Effector memory CD4-positive, alpha-beta T cell (primary cell): ENCODE measurements at regions not wholly inside any gene's neighbourhood (a gene's known extent, or its start where the extent isn't known, plus 50 kb on each side); places are given as distances from the start of the nearest gene placed in this dataset.

Experiments used
- DNase-seq, 3 donors: peaks; one replicate each; pipeline ENCODE4 v3.0.0-alpha.2; 2020
- H3K27ac ChIP-seq: 2 replicates; pipeline ENCODE4 v1.7.0; 2013; ENCODE audit warnings: mild to moderate bottlenecking, low read length, moderate library complexity; ENCODE audit not compliant: insufficient read depth, poor library complexity, severe bottlenecking
- H3K27me3 ChIP-seq: replicated peaks from 2 replicates; pipeline ENCODE4 v1.7.0; 2013; ENCODE audit warnings: mild to moderate bottlenecking, low read length; ENCODE audit not compliant: insufficient read depth, control insufficient read depth, poor library complexity, severe bottlenecking
- H3K36me3 ChIP-seq: 2 replicates; pipeline ENCODE4 v1.7.0; 2013; ENCODE audit warnings: mild to moderate bottlenecking, low read length, moderate library complexity; ENCODE audit not compliant: control insufficient read depth, insufficient read depth
- H3K4me1 ChIP-seq: 2 replicates; pipeline ENCODE4 v1.7.0; 2013; ENCODE audit warnings: low read length, mild to moderate bottlenecking; ENCODE audit not compliant: control insufficient read depth, insufficient read depth, poor library complexity, severe bottlenecking
- H3K4me3 ChIP-seq: 2 replicates; pipeline ENCODE4 v1.7.0; 2013; ENCODE audit warnings: low read length, low read depth, mild to moderate bottlenecking; ENCODE audit not compliant: insufficient read depth, poor library complexity, severe bottlenecking
- H3K9me3 ChIP-seq: 2 replicates; pipeline ENCODE4 v1.7.0; 2013; ENCODE audit warnings: mild to moderate bottlenecking, low read length, moderate library complexity; ENCODE audit not compliant: control insufficient read depth

DNA sequence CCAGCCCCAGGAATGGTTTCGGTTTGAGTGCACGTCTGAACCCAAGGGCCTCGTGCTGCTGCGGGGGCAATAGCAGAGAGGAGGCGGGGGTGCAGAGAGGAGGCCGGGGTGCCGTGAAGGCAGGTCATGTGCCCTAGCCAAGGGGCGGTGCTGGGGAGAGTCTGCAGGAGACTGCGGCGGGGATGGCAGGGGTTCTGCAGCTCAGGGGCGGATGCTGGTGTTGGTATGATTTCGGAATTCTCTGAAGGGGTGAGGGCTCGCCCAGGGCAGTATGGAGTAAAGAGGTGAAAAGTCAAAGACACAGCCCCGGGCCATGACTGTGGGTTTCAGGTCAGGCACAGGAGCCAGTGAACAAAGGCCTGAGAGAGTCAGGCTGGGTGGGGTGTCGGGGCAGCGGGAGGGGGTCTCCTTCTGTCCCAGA lies 186.5 kb upstream of the HDAC4 start:
- H3K4me1 ChIP-seq = no peaks in the 10 kb centered on the region
- no peak overlapping the region for H3K4me3 ChIP-seq
- DNase-seq = no peak
- no peaks in the 10 kb centered on the region for H3K27me3 ChIP-seq
- no peak overlapping the region for H3K27ac ChIP-seq
- H3K36me3 ChIP-seq = no peaks in the 10 kb centered on the region
- no peaks in the 10 kb centered on the region for H3K9me3 ChIP-seq

DNA sequence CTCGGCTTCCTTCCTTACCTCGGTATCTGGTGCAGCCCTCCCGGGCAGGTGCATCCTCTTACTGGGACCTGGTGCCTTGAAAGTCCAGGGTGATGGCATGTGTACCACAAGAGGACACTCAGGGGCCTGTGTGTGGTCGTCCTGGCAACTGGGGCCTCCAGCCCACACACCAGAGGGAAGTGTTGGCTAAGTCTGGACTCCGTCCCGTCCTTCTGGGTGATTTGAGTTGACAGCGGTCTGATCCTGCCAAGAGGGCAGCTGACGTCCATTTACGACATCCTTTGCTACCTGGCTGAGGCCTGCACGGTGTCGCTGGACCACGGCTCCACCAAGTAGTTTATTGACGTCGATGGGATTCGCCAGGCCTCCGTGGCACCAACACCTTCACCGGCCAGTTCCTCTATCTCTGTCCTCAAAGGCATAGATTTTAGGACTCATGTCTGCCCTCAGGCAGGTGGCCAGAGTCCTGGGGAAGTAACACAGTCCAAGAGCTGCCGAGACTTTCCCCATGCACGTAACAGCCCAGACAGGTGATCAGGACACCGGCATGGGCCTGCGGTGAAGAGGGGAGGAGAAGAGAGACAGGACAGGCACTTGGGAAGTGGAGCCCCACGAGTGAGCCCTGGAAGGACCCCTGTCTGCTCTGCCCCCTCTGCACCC lies 186.0 kb upstream of the HDAC4 start:
- no peak for DNase-seq
- no peaks in the 10 kb centered on the region for H3K9me3 ChIP-seq
- H3K4me3 ChIP-seq = no peak overlapping the region

DNA sequence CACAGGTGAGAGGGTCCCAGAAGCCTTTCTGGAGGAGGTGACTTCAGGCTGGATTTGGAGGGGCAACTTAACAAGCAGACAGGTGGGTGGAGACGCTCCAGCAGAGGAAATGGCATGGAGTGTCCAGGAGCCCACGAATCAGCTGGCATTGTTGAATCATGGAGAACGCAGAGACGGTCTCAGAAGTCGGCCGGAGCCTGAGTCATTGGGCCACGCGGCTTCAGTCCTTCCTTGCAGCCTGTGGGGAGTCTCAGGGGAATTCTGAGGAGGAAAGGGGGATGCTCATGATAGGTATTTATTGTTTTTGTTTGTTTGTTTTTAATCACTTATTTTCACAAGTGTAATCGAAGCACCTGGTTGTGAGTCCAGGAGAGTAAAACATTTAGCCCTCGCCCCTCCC lies 184.6 kb upstream of the HDAC4 start:
- no peaks in the 10 kb centered on the region for H3K36me3 ChIP-seq
- H3K27me3 ChIP-seq = no peaks in the 10 kb centered on the region
- H3K9me3 ChIP-seq = no peaks in the 10 kb centered on the region
- no peak overlapping the region for H3K27ac ChIP-seq
- no peak overlapping the region for H3K4me3 ChIP-seq
- no peaks in the 10 kb centered on the region for H3K4me1 ChIP-seq
- no peak for DNase-seq

More for the DNA sequence above, 186.0 kb upstream of the HDAC4 start:
- Histone ChIP-seq H3K27ac (no peak overlapping the region), H3K27me3 (no peaks in the 10 kb centered on the region), H3K4me1 (no peaks in the 10 kb centered on the region), H3K36me3 (no peaks in the 10 kb centered on the region)

DNA sequence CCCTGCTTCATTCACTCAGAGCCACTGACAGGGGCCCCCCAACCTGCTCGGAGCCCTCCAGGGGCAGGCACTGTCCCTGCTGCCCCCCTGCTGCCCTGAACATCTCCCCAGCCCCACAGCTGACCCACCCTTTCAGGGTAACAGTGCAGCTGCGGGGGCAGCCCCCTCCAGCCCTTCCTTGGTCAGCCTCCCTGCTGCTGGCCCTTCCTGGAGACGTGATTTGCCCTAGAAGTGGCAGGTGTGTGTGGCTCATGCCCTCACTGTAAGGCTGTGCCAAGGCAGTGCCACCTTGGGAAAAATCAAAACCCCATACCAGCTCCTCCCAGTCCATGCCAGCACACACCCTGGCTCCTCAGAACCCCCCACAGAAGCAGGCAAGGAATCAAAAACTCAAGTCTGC lies 184.2 kb upstream of the HDAC4 start:
- Histone ChIP-seq H3K27me3 (no peaks in the 10 kb centered on the region), H3K27ac (no peak overlapping the region), H3K4me1 (no peaks in the 10 kb centered on the region), H3K9me3 (no peaks in the 10 kb centered on the region), H3K36me3 (no peaks in the 10 kb centered on the region), H3K4me3 (no peak overlapping the region)
- no peak for DNase-seq

DNA sequence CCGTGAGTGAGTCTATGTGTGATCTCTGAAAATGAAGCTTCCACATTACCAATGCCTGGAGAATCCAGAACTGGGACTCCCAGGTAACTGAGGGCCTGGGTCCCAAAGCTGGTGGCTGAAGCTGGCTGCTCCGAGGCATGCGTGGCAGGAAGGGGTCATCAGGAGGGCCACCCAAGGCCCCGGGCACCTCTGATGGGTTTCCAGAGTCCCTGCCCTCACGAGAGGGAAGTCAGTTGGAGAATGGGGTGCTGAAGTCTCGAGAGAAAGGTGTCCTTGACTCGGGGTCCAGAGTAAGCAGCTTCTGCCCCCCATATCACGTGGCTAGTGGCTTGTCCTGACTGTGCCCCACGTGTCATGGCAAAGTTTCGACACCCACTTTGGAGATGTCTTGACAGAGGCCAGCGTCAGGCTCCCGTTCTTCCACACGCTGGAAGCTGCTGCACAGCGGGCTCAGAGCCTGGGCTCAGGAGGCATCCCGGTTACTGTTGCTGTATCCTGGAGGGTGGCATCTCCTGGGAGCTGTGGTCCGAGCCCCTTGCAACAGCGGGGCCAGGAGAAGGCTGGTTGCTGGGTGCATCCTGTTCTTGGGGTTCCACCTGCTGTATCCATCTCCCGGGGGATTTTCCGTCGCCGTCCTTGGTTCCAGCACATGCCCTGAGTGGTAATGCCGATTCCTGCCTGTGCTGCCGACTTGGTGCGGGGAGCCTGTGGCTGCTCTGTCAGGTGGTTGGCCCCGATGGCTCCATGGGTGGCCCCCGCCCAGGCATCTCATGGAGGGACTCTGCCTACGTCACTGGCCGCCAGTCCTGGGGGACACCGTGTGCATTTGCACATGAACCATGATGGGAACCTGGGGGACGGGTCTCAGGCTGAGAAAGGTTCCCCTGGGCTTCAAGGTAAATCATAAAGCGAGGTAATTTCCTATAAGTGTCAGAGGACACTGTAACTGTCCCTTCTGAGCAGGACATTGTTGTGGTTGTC lies 183.3 kb upstream of the HDAC4 start:
- Histone ChIP-seq H3K27me3 (no peaks in the 10 kb centered on the region), H3K4me1 (no peaks in the 10 kb centered on the region), H3K4me3 (no peak overlapping the region), H3K9me3 (no peaks in the 10 kb centered on the region), H3K27ac (no peak overlapping the region), H3K36me3 (no peaks in the 10 kb centered on the region)
- DNase-seq = no peak

DNA sequence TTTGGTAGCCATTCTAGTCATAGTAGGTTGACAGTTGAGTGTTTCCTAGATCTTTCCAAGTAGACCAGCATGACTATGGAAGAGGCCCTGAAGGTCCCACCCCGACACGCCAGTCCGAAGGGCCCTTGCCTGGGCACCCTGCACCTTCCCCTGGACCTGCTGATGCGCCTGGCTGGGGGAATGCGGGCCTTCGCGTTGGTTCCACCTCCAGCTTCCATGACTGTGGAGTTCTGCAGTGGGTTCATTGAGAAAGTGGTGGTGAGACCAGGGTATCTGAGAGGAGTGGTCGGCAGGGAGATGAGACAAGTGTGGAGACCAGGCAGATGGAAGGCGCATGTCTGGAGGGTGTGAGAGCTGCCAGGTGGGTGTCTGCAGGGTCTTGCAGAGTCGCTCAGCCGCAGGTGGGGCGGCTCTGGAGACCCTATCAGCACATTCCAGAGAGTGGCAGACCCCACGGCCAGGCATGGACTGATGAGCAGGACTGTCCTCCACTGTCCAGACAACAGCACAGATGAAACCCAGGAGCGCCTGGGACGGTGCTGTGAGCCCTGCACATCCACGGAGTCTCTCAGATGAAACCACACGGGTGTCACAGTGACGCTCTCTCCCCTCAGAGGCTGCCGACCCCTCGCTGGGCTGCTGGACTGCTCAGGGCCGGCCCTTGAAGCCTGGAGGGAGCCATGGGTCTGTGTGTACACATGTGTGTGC lies 182.5 kb upstream of the HDAC4 start:
- H3K4me1 ChIP-seq = no peaks in the 10 kb centered on the region
- H3K27ac ChIP-seq = no peak overlapping the region
- H3K9me3 ChIP-seq = no peaks in the 10 kb centered on the region
- no peak for DNase-seq
- H3K4me3 ChIP-seq = no peak overlapping the region
- H3K27me3 ChIP-seq = no peaks in the 10 kb centered on the region
- no peaks in the 10 kb centered on the region for H3K36me3 ChIP-seq

DNA sequence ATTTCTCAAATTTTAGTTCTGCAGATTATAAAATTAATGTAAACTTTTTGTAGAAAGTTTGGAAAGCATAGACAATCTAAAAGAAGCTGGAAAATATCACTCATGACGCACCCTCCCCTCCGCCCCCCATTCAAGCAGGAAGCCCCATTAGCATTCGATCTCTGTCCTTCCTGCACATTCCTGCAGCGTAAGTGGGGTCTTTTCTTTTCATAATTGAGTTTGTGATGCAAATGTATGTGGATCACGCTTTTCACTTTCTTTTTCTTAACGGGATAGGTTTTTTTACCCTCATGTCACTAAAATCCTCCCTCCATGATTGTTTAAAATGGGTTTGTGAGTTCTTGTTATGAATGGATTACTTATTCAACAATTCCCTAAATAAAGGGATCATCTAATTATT lies 181.7 kb upstream of the HDAC4 start:
- no peak for DNase-seq
- no peak overlapping the region for H3K4me3 ChIP-seq
- no peak overlapping the region for H3K27ac ChIP-seq
- no peaks in the 10 kb centered on the region for H3K4me1 ChIP-seq
- no peaks in the 10 kb centered on the region for H3K36me3 ChIP-seq
- no peaks in the 10 kb centered on the region for H3K9me3 ChIP-seq
- no peaks in the 10 kb centered on the region for H3K27me3 ChIP-seq

DNA sequence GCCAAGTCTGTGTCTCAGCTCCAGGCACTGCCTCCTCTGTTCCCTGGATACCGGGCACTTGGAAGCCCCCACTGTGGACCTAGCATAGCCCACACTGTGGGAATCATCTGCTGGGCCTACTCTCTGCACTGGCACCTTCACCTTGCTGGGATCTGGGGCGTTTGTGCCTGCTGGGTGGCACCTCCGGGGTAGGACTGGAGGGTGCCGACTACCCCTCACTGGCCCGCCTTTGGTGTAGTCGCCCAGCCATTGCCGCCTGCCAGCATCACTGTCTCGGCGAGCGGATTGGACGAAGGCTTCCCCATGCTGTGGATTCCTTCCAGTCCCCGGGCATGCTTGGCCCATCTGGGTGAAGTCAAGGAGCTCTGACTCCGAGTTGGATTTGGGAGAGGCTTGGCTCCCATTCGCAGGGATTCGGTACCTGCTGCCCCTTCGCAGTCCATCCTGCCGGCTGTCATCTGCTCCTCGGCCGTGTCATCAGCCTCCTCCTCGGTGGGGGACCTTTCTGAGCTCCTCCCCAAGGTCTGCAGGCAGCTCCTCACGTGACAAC lies 180.6 kb upstream of the HDAC4 start:
- H3K27me3 ChIP-seq = no peaks in the 10 kb centered on the region
- no peak for DNase-seq
- no peaks in the 10 kb centered on the region for H3K9me3 ChIP-seq
- no peak overlapping the region for H3K27ac ChIP-seq
- H3K36me3 ChIP-seq = no peaks in the 10 kb centered on the region
- no peaks in the 10 kb centered on the region for H3K4me1 ChIP-seq
- H3K4me3 ChIP-seq = no peak overlapping the region

DNA sequence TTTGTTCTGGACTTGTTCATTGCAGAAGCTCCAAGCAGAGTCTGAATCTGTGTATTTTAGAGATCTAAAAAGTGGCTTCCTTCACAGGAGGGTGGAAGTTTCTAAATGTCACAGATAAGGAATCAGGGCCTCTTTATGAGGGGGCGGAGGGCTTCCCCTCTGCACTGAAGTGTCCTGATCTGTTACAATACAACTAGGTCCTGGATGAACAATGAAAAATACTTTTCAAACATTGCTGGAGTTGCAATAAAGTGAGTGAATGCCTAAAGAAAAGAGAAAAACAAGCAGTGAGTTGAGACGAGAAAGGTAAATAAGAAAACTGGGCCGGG lies 179.3 kb upstream of the HDAC4 start:
- Histone ChIP-seq H3K27me3 (no peaks in the 10 kb centered on the region), H3K36me3 (no peaks in the 10 kb centered on the region), H3K4me3 (no peak overlapping the region), H3K27ac (no peak overlapping the region), H3K9me3 (no peaks in the 10 kb centered on the region), H3K4me1 (no peaks in the 10 kb centered on the region)
- no peak for DNase-seq
